ENCODE measurements at regions not wholly inside any gene's neighbourhood (a gene's known extent, or its start where the extent isn't known, plus 50 kb on each side); places are given as distances from the start of the nearest gene placed in this dataset.

DNA sequence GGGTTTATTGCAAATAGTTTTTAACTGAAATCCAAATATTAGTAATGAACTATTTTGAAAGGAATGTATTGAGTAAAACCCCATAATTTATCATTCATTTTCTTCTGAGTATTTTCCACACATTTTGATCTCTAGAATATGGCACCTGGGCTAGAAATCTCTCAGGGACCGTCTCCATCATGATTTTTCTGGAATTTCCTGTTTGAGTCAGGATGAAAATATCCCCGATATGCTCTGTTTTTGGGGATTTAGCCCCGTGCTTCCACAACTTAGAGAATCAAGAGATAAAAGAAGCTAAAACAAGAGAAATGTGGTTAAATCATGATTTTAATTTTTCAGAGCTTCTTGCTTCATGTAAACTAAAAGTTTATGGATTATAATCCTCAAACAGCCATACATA, 114.2 kb downstream of the SPCS3 start:
- no peak for FAIRE-seq
- TF ChIP-seq POLR2A (IDR thresholded peaks at IDR 0.05; ENCODE audit: low read depth, low read length), result no peak
- no peak for DNase-seq (ENCODE audit: insufficient read length, low spot score)

DNA sequence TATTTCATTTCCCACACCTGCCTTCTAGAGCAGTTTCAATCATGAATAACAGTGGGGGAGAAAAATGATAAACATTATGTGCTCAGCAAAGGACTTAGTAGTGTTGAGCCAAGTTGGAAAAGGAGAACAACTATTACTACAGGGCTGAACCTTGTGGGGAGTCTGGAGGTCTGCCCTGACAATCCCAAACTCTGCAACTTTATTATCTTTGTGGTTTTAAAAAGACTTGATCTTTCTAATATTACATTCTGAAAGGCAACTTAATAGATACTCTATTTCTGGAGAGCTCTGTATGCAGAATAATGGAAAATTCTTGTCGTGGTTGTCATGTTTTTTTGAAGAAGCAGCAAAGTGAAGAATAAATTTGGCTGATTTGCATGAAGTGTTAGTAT, 116.1 kb downstream of the SPCS3 start:
- DNase-seq (ENCODE audit: insufficient read length, low spot score) (no peak), FAIRE-seq (no peak)
- TF ChIP-seq POLR2A (IDR thresholded peaks at IDR 0.05; ENCODE audit: low read depth, low read length), result no peak

DNA sequence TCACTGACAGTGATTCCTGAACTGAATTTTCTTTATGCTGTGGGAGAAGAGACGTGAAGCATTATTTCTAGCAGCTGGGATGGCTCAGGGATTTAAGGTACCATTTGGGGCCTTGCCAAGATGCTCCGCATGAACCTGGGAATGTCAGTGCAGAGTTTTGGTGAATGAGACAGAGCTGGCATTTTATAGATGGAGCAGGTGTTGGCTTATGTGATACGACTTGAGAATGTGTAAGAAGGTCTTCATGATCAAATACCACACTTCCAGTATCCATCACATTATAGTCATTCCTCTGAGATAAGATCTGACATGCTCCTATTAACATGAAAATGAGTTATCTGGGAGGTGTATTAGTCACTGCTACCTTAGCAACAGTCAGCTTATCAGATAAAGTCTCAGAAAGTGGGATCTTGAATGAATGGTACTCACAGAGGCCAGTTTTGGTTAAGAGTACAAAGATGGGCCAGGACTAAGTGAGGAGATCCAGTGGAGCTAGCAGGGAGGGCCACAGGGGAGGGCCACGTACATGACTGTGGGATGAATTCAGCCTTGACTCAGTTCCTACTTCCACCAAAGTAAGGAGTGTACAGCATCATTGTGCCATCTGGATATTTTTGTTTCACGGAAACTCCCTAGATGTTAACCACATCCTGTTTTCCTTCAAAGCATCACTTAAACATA, 116.7 kb downstream of the SPCS3 start:
- FAIRE-seq (peak; percentile 83), DNase-seq (ENCODE audit: insufficient read length, low spot score) (peak; percentile 5)
- TF ChIP-seq POLR2A (IDR thresholded peaks at IDR 0.05; ENCODE audit: low read depth, low read length), result no peak

DNA sequence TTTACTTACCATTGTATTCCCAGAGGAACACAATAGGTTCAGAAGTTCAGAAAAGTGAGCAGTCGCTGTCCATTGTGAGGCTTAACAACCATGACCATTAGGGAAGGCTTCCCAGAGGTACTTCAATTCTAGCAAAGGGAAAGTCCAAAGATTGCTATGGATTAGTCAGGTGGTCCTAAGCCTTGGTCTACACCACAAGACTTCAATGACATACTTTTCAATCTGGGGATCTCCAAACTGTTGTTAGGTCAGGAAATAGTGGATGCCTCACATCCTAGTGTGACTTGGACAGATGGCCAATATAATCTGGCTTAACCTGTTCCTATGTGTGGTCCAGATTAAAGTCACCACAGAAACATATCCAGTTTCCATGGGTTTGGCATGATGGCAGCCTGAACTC, 118.0 kb downstream of the SPCS3 start:
- FAIRE-seq (no peak), DNase-seq (ENCODE audit: insufficient read length, low spot score) (no peak)
- TF ChIP-seq POLR2A (IDR thresholded peaks at IDR 0.05; ENCODE audit: low read depth, low read length), result no peak

DNA sequence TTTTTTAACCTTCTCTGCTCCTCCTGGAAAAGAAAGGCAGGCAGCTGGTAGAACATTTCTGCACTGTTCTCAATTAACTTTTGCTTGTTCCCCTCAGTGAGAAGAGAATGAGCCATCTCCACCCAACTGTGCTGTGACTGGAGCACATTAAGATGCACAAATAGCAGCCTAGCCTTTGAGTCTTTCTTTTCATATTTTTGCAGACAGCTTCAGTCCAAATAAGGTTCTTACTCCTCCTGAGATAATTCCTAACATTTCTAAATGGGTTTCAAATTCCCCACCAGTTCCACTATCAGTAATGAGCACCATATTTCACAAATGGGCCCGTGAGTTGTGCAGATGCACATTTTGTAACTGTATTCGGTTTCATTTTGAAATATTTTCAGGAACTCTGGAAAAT, 118.6 kb downstream of the SPCS3 start:
- no peak for FAIRE-seq
- TF ChIP-seq POLR2A (IDR thresholded peaks at IDR 0.05; ENCODE audit: low read depth, low read length), result no peak
- DNase-seq (ENCODE audit: insufficient read length, low spot score), result no peak

DNA sequence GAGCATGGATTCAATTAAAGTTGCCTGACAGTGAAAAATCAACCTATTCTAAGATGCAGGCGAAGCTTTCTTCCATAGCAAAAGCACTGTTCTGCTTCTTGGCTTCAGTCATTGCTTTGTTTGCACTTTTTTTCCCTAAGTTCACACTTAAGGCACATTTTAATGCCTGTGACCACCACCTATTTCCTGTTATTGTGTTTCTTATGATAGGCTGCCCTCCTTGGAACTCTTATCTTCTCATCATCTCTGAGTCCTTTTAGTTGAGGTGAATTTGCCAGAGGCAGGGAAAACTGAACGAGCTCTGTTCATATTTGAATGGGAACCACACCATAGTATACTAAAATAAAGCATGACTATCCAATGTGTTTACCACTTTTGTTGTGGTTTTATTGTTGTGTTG, 119.8 kb downstream of the SPCS3 start:
- FAIRE-seq, result no peak
- DNase-seq (ENCODE audit: insufficient read length, low spot score), result no peak
- TF ChIP-seq POLR2A (IDR thresholded peaks at IDR 0.05; ENCODE audit: low read depth, low read length), result no peak

DNA sequence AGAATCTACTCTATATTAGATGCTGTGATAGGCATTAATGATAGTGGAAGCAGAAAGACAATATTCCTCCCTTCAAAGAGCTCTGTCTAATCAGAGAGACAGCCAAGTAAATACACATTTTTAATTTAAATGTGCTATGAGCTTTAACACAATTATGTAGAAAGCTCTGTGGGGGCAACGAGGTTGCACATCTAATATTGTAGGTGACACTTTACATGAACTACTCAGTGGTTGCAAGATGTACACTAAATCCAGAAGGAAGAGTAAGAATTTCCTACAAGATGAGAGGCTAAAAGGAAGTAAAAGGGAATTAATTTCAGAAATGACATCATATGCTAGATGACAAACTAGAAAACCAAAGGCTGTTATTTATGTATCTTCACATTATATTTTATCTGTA, 120.9 kb downstream of the SPCS3 start:
- DNase-seq (ENCODE audit: insufficient read length, low spot score) (no peak), FAIRE-seq (no peak)
- no peak for TF ChIP-seq POLR2A (IDR thresholded peaks at IDR 0.05; ENCODE audit: low read depth, low read length)

DNA sequence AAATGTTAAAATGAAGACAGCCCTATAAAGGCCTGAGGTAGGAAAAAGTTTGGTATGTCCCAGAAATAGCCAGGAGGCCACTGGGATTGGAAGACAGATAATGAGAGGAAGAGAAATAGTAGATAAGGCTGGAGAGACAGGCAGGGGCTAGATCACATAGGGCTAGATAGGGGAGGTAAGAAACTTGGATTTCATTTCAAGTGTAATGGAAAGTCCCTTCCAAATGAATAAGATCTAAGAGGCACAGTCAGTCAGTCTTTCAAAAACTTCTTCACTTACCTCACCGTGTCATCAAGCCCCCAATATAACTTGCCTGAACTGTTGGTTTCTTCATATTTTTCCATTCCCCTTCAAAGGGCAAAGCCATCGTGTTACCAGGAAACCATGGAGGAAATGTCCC, 121.8 kb downstream of the SPCS3 start:
- no peak for DNase-seq (ENCODE audit: insufficient read length, low spot score)
- no peak for FAIRE-seq
- no peak for TF ChIP-seq POLR2A (IDR thresholded peaks at IDR 0.05; ENCODE audit: low read depth, low read length)

DNA sequence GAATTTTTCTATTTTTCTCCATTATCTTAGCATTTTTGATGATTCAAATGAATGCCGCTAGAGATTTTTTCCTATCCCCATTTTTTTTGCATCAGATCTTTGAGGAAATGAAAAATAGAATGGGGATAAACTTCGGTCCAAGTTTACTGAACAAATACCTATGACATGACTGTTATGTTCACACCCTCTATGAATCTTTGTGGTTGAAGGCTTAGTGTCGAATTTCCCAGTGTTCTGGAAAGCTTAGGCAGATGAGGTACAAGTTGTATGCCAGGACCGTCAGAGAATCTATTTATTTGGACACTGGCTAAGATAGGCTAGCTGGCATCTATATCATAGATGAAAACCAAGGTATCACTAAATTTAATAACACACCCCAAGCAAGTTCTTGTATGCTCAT, 123.4 kb downstream of the SPCS3 start:
- DNase-seq (ENCODE audit: insufficient read length, low spot score) (no peak), FAIRE-seq (peak; percentile 91)
- no peak for TF ChIP-seq POLR2A (IDR thresholded peaks at IDR 0.05; ENCODE audit: low read depth, low read length)

DNA sequence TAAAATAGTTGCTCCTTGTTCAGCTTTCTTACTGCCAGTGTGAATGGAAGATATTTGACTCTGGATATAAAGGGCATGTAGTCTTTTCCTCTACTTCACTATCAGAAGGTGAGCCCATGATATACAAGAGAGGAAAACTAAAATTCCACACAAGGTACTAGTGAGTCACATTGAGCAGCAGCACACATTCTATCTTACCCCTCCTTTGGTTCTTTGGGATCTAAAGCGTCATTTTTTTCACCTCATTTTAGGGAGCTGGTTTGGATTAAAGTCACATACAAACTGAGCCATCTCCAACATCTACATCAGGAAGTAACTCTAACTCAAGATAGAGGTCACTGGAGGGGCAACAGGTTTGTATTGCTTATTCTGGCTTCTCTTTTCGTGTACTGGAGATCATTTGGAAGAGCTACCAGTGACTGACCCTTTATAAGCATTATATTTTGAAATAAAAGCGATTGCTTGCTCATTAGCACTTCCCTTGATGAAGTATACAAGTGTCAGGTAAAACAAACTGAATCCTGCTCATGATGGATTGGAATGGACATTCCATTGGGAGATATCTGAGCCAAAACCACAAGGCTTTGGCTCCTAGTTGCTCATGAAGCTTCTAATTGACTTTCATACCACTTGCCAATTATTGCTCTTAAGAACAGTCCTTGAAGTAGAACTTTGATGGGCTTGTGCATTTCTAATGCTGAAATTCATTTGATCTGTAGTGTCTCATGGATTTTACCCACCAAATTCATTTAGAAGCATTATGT, 124.1 kb downstream of the SPCS3 start:
- DNase-seq (ENCODE audit: insufficient read length, low spot score), result no peak
- FAIRE-seq, result peak; percentile 45
- no peak for TF ChIP-seq POLR2A (IDR thresholded peaks at IDR 0.05; ENCODE audit: low read depth, low read length)

DNA sequence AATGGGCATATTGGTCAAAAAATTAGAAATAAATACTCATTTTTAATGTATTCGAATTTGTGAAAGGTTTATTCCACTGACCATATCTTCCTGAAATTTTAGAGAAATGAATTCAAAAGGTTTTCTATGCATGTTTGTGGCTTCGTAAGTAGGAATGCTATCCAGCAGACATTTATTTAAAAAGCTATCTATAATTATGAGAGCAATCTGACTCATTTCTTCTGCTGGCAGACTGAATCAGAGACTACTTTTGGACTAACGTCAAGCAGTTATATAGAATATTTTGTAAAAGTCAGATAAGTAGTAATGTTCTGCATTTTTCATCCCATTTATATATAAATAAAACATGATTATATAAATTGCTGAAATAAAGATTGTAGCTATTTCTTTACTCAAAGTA, 125.0 kb downstream of the SPCS3 start:
- no peak for FAIRE-seq
- no peak for DNase-seq (ENCODE audit: insufficient read length, low spot score)
- no peak for TF ChIP-seq POLR2A (IDR thresholded peaks at IDR 0.05; ENCODE audit: low read depth, low read length)

DNA sequence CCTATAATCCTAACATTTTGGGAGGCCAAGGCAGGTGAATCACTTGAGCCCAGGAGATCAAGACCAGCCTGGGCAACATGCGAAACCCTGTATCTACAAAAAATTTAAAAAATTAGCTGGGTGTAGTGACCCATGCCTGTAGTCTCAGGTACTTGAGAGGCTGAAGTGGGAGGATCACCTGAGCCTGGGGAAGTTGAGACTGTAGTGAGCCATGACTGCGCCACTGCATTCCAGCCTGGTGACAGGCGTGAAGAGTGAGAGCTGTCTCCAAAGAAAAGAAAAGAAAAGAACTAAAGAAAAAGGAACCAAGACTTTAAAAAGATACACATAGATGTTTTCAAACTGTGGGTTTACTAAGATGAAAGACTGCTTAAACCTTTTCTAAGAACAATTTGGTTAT, 129.0 kb downstream of the SPCS3 start:
- TF ChIP-seq POLR2A (IDR thresholded peaks at IDR 0.05; ENCODE audit: low read depth, low read length), result no peak
- DNase-seq (ENCODE audit: insufficient read length, low spot score) (no peak), FAIRE-seq (no peak)

DNA sequence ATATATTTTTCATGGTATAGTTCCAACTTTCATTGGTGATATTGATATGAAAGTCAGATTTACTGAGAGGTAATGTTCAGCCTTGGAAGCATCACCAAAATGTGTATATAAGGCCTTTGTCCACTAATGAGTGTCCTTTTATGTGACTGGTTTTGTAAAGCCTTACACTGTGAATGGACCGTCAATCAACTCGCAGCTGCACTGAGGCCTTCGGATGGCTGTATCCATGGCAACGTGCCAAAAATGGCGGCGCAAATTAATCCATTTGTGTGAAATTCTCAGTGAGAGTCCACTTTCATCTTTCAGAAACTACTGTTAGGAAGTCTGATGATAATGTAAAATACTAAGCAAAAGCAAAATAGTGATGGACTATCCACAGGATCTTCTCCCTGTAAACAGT, 131.7 kb downstream of the SPCS3 start:
- DNase-seq (ENCODE audit: insufficient read length, low spot score), result no peak
- no peak for FAIRE-seq
- TF ChIP-seq POLR2A (IDR thresholded peaks at IDR 0.05; ENCODE audit: low read depth, low read length), result no peak

DNA sequence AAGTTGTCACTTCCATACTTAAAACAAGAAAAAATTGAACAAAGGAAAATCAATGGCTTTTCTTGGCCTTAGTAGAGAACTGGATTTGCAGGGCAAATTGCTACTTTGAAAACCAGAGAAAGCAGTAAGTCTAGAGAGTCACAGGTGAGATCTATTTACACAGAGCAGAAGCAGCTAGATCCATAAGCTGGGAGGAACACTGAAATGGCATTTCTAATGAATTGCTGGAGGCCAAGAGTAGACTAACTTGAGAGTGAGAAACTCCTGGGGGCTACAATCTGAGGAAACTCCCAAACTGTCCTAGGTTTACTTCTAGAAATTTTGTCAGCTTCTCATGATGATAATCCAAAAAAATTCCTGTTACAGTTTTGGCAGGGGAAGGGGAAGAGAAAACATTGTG, 133.3 kb downstream of the SPCS3 start:
- no peak for TF ChIP-seq POLR2A (IDR thresholded peaks at IDR 0.05; ENCODE audit: low read depth, low read length)
- no peak for DNase-seq (ENCODE audit: insufficient read length, low spot score)

DNA sequence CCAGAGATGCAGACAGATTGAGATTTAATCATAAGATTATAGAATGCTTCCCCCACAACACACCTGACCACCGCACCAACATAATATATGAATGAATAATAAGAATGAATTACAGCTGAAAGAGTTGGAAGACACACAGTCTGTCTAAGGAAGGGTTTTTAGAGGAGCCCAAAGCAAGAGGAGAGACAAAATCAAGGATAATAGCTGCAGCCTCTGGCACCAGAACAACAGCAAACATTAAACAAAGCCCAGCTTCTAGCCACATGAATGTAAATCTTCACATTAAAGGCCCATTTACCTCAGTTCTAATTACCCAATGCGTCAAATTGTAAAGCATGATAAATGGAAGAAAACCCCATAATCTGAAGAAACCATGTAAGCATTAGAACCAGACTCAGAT, 133.9 kb downstream of the SPCS3 start:
- TF ChIP-seq POLR2A (IDR thresholded peaks at IDR 0.05; ENCODE audit: low read depth, low read length), result no peak
- no peak for FAIRE-seq
- no peak for DNase-seq (ENCODE audit: insufficient read length, low spot score)

More for the DNA sequence above, 133.3 kb downstream of the SPCS3 start:
- FAIRE-seq, result no peak

Data from H54 (cell line).